IMR-90 (cell line): ENCODE measurements at regions not wholly inside any gene's neighbourhood (a gene's known extent, or its start where the extent isn't known, plus 50 kb on each side); places are given as distances from the start of the nearest gene placed in this dataset.

Experiments used
- ATAC-seq: fragments of 200-7000 bp; cut with Tn5 transposase; 2 replicates; pipeline ENCODE4 v1.9.1; 2020; ENCODE audit warnings: low read depth, mild to moderate bottlenecking, moderate library complexity
- BruUV-seq: library from RNA; stranded (reverse); fragments of 400-500 nt; replicated peaks from 2 replicates; lab custom pipeline; 2021; lab: Mats Ljungman, UMichigan
- CTCF ChIA-PET: fragments of 300-600 bp; formaldehyde crosslinking; extraction: SDS; loops from one replicate; lab custom pipeline; 2021; ENCODE audit warnings: antibody characterized with exemption; lab: Yijun Ruan, JAX
- POLR2A ChIA-PET: fragments of 300-600 bp; sonication (Branson Sonifier 250); formaldehyde crosslinking; loops from one replicate; lab custom pipeline; 2022; ENCODE audit warnings: antibody characterized with exemption; ENCODE audit not compliant: unreplicated experiment; lab: Charles Lee
- DNase-seq: peaks from one replicate; pipeline ENCODE4 v3.0.0; 2013
- H2AFZ ChIP-seq: replicated peaks from 2 replicates; pipeline ENCODE3; 2013; ENCODE audit warnings: low read length, mild to moderate bottlenecking; ENCODE audit not compliant: poor library complexity
- H2AK5ac ChIP-seq: 2 replicates; pipeline ENCODE4 v1.6.1; 2013; ENCODE audit warnings: low read depth, low read length, inconsistent platforms
- H2AK9ac ChIP-seq: replicated peaks from 2 replicates; pipeline ENCODE3; 2013; ENCODE audit warnings: mild to moderate bottlenecking, low read depth, low read length, moderate library complexity; ENCODE audit not compliant: poor library complexity
- H2BK120ac ChIP-seq: 2 replicates; pipeline ENCODE4 v1.6.1; 2013; ENCODE audit warnings: low read depth, low read length, inconsistent platforms
- H2BK15ac ChIP-seq: 3 replicates; pipeline ENCODE4 v1.6.1; 2013; ENCODE audit warnings: low read depth, low read length, inconsistent platforms
- H2BK20ac ChIP-seq: 2 replicates; pipeline ENCODE4 v1.6.1; 2013; ENCODE audit warnings: low read depth, mild to moderate bottlenecking, inconsistent platforms, low read length, moderate library complexity
- H2BK5ac ChIP-seq: 2 replicates; pipeline ENCODE4 v1.6.1; 2013; ENCODE audit warnings: mild to moderate bottlenecking, low read depth, low read length, inconsistent platforms; ENCODE audit not compliant: poor library complexity, severe bottlenecking
- H3K14ac ChIP-seq: replicated peaks from 2 replicates; pipeline ENCODE4 v1.6.1; 2013; ENCODE audit warnings: low read depth, low read length, inconsistent platforms
- H3K18ac ChIP-seq: 2 replicates; pipeline ENCODE4 v1.6.1; 2013; ENCODE audit warnings: low read depth, low read length, control low read depth
- H3K23ac ChIP-seq: 2 replicates; pipeline ENCODE4 v1.6.1; 2013; ENCODE audit warnings: low read depth, low read length, inconsistent platforms
- H3K27ac ChIP-seq: 2 replicates; pipeline ENCODE4 v1.5.1; 2013; ENCODE audit warnings: mild to moderate bottlenecking, control low read depth, low read length; ENCODE audit not compliant: insufficient read depth
- H3K27me3 ChIP-seq: 2 replicates; pipeline ENCODE4 v1.6.1; 2013; ENCODE audit warnings: low read length; ENCODE audit not compliant: control insufficient read depth, insufficient read depth
- H3K36me3 ChIP-seq: 2 replicates; pipeline ENCODE4 v1.6.1; 2013; ENCODE audit warnings: low read length, mixed read lengths; ENCODE audit not compliant: control insufficient read depth, insufficient read depth
- H3K4ac ChIP-seq: 2 replicates; pipeline ENCODE4 v1.6.1; 2013; ENCODE audit warnings: low read depth, low read length, inconsistent platforms
- H3K4me1 ChIP-seq: 2 replicates; pipeline ENCODE4 v1.6.1; 2013; ENCODE audit warnings: low read length, mixed read lengths; ENCODE audit not compliant: control insufficient read depth, insufficient read depth
- H3K4me2 ChIP-seq: 2 replicates; pipeline ENCODE4 v1.6.1; 2013; ENCODE audit warnings: low read depth, mild to moderate bottlenecking, control low read depth, low read length, moderate library complexity
- H3K4me3 ChIP-seq: 2 replicates; pipeline ENCODE4 v1.5.1; 2013; ENCODE audit warnings: low read depth, mild to moderate bottlenecking, control low read depth, low read length, moderate library complexity; ENCODE audit not compliant: insufficient read depth
- H3K56ac ChIP-seq: 2 replicates; pipeline ENCODE4 v1.6.1; 2013; ENCODE audit warnings: low read length, inconsistent platforms; ENCODE audit not compliant: insufficient read depth; ENCODE audit errors: extremely low read depth
- H3K79me1 ChIP-seq, 2 experiments: 2 replicates each; pipeline ENCODE4 v1.6.1; 2013; ENCODE audit warnings: low read length in 2 of 2, inconsistent platforms in 1 of 2, low read depth in 1 of 2
- H3K9ac ChIP-seq: 2 replicates; pipeline ENCODE4 v1.6.1; 2013; ENCODE audit warnings: low read depth, low read length, control low read depth
- H3K9me1 ChIP-seq: 2 replicates; pipeline ENCODE4 v1.6.1; 2013; ENCODE audit warnings: low read length, inconsistent platforms; ENCODE audit not compliant: insufficient read depth
- H3K9me3 ChIP-seq: 2 replicates; pipeline ENCODE4 v1.6.1; 2013; ENCODE audit warnings: low read length; ENCODE audit not compliant: control insufficient read depth, insufficient read depth
- H4K20me1 ChIP-seq: 2 replicates; pipeline ENCODE4 v1.6.1; 2013; ENCODE audit warnings: low read length, inconsistent platforms; ENCODE audit not compliant: insufficient read depth
- H4K5ac ChIP-seq: 2 replicates; pipeline ENCODE4 v1.6.1; 2013; ENCODE audit warnings: mild to moderate bottlenecking, low read depth, low read length, control low read depth
- H4K8ac ChIP-seq, 2 experiments: 2 replicates each; pipeline ENCODE4 v1.6.1; 2013; ENCODE audit warnings: low read depth in 2 of 2, low read length in 2 of 2, control low read depth in 1 of 2, inconsistent platforms in 1 of 2
- H4K91ac ChIP-seq: 2 replicates; pipeline ENCODE4 v1.6.1; 2013; ENCODE audit warnings: low read depth, low read length, inconsistent platforms; ENCODE audit not compliant: insufficient read depth
- CEBPB ChIP-seq: IDR thresholded peaks from 2 replicates; pipeline ENCODE4 v1.6.1; 2012; ENCODE audit warnings: low read depth, low read length, improper control_type of control experiment
- CHD1 ChIP-seq: IDR thresholded peaks from 2 replicates; pipeline ENCODE4 v1.6.1; 2012; ENCODE audit warnings: low read depth, low read length, improper control_type of control experiment
- FOS ChIP-seq: fragments of 150-350 bp; IDR thresholded peaks from 2 replicates; pipeline ENCODE4 v1.6.1; 2016; ENCODE audit warnings: low read depth, low read length
- MAFK ChIP-seq: IDR thresholded peaks from 2 replicates; pipeline ENCODE4 v1.6.1; 2012; ENCODE audit warnings: low read depth, low read length, improper control_type of control experiment
- MAZ ChIP-seq: IDR thresholded peaks from 2 replicates; pipeline ENCODE4 v1.6.1; 2012; ENCODE audit warnings: low read depth, mild to moderate bottlenecking, low read length, improper control_type of control experiment, moderate library complexity, borderline replicate concordance
- MXI1 ChIP-seq: IDR thresholded peaks from 2 replicates; pipeline ENCODE4 v1.6.1; 2012; ENCODE audit warnings: low read depth, mild to moderate bottlenecking, low read length, moderate library complexity, borderline replicate concordance
- NFE2L2 ChIP-seq: fragments of 150-350 bp; IDR thresholded peaks from 2 replicates; pipeline ENCODE4 v1.6.1; 2016; ENCODE audit warnings: low read depth, mild to moderate bottlenecking, low read length
- POLR2A ChIP-seq: IDR thresholded peaks from 2 replicates; pipeline ENCODE4 v1.6.1; 2012; ENCODE audit warnings: mild to moderate bottlenecking, low read depth, low read length
- RAD21 ChIP-seq: IDR thresholded peaks from 2 replicates; pipeline ENCODE4 v1.6.1; 2012; ENCODE audit warnings: low read length, improper control_type of control experiment
- RCOR1 ChIP-seq: IDR thresholded peaks from 2 replicates; pipeline ENCODE4 v1.6.1; 2012; ENCODE audit warnings: mild to moderate bottlenecking, low read length, improper control_type of control experiment; ENCODE audit not compliant: insufficient replicate concordance
- RFX5 ChIP-seq: IDR thresholded peaks from 2 replicates; pipeline ENCODE4 v1.8.0; 2012; ENCODE audit warnings: low read depth, mild to moderate bottlenecking, low read length, moderate library complexity
- SMC3 ChIP-seq: fragments of 150-350 bp; IDR thresholded peaks from 2 replicates; pipeline ENCODE4 v1.6.1; 2016; ENCODE audit warnings: low read depth, mild to moderate bottlenecking, antibody characterized with exemption, low read length, moderate library complexity
- WGBS, 2 experiments: methylation state at CpG; one replicate each; pipeline versions ENCODE4 v1.1.5 to v1.1.7; 2013; ENCODE audit warnings: missing lambda C conversion rate in 2 of 2; ENCODE audit not compliant: insufficient read length in 1 of 2; ENCODE audit errors: extremely low coverage in 2 of 2; 5-methylcytosine and 5-hydroxymethylcytosine counted together
- dilution Hi-C: fragments of 300-500 bp; cut with HindIII; formaldehyde crosslinking; loops from one replicate; pipeline ENCODE4 v1.14.3; 2018; ENCODE audit warnings: low sequenced_read_pairs; ENCODE audit not compliant: unreplicated experiment
- in situ Hi-C: fragments of 300-500 bp; cut with MboI; formaldehyde crosslinking; loops from 3 replicates; pipeline ENCODE4 v1.14.3; 2019; ENCODE audit warnings: low sequenced_read_pairs, inconsistent platforms, mixed read lengths
- intact Hi-C: fragments of 100-400 bp; cut with micrococcal nuclease; formaldehyde crosslinking; loops from 2 replicates; pipeline ENCODE4 v1.10.0; 2022
- TF ChIP-seq, protein P1 (sequence below): fragments of 150-350 bp; IDR thresholded peaks from 2 replicates; pipeline ENCODE4 v1.6.1; 2017; ENCODE audit warnings: mild to moderate bottlenecking, antibody characterized with exemption, low read length, low read depth
- TF ChIP-seq, protein P2 (sequence below): fragments of 150-350 bp; IDR thresholded peaks from 2 replicates; pipeline ENCODE4 v1.6.1; 2016; ENCODE audit warnings: low read depth, mild to moderate bottlenecking, low read length, moderate library complexity, borderline replicate concordance
- TF ChIP-seq, protein P3 (sequence below): conservative IDR thresholded peaks from 2 replicates; pipeline ENCODE4 v1.5.1; 2012; ENCODE audit warnings: mild to moderate bottlenecking, low read depth, low read length, improper control_type of control experiment

DNA sequence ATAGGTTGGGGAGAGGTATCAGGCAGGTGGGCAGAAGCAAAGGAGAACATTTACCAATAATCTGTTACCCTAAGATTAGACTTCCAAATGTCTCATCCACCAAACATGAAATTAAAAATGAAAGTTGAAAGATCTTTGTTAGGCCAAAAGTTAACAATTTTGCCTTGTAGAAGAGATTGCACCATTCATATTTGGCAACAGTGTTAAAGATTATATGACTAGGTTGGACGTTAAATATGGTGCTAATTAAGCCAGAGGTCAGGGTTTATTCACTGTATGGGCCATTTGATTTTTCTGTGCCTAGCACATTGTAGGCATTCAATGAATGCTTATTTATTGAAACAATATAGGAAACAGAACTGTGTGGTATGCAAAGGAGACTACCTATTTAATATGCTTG, 126.1 kb upstream of the SLC5A12 start:
- no peak overlapping the region for H2AK9ac ChIP-seq
- H3K27me3 ChIP-seq = no peaks in the 10 kb centered on the region
- no peak overlapping the region for H4K8ac ChIP-seq
- no peak overlapping the region for H3K23ac ChIP-seq
- ChIA-PET POLR2A (no interaction called here), CTCF (no interaction called here)
- intact Hi-C loops (no loop called here), in situ Hi-C loops (no loop called here), dilution Hi-C loops (no loop called here)
- BruUV-seq = no TSS peak
- H3K9me3 ChIP-seq = no peaks in the 10 kb centered on the region
- H2BK5ac ChIP-seq = no peak overlapping the region
- DNase-seq = no peak
- ATAC-seq = no peak
- no peak overlapping the region for H4K5ac ChIP-seq
- H3K56ac ChIP-seq = no peak overlapping the region
- no peak overlapping the region for H2AFZ ChIP-seq
- no peak overlapping the region for H3K18ac ChIP-seq
- H3K4me2 ChIP-seq = no peak overlapping the region
- no peaks in the 10 kb centered on the region for H3K36me3 ChIP-seq
- H3K14ac ChIP-seq = no peak overlapping the region
- H3K4me3 ChIP-seq = no peak overlapping the region
- H4K91ac ChIP-seq = no peak overlapping the region
- no peaks in the 10 kb centered on the region for H3K9me1 ChIP-seq
- H3K4me1 ChIP-seq = no peaks in the 10 kb centered on the region
- H3K9ac ChIP-seq = no peak overlapping the region
- no peak for TF ChIP-seq SMC3
- TF ChIP-seq RFX5 = no peak
- TF ChIP-seq POLR2A = no peak
- no peak for TF ChIP-seq CHD1
- TF ChIP-seq NFE2L2 = no peak
- TF ChIP-seq, protein P1, sequence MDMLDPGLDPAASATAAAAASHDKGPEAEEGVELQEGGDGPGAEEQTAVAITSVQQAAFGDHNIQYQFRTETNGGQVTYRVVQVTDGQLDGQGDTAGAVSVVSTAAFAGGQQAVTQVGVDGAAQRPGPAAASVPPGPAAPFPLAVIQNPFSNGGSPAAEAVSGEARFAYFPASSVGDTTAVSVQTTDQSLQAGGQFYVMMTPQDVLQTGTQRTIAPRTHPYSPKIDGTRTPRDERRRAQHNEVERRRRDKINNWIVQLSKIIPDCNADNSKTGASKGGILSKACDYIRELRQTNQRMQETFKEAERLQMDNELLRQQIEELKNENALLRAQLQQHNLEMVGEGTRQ = no peak
- TF ChIP-seq, protein P2, sequence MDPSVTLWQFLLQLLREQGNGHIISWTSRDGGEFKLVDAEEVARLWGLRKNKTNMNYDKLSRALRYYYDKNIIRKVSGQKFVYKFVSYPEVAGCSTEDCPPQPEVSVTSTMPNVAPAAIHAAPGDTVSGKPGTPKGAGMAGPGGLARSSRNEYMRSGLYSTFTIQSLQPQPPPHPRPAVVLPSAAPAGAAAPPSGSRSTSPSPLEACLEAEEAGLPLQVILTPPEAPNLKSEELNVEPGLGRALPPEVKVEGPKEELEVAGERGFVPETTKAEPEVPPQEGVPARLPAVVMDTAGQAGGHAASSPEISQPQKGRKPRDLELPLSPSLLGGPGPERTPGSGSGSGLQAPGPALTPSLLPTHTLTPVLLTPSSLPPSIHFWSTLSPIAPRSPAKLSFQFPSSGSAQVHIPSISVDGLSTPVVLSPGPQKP = no peak
- TF ChIP-seq FOS = no peak
- TF ChIP-seq MAFK = no peak
- TF ChIP-seq MXI1 = no peak
- no peak for TF ChIP-seq MAZ
- TF ChIP-seq, protein P3, sequence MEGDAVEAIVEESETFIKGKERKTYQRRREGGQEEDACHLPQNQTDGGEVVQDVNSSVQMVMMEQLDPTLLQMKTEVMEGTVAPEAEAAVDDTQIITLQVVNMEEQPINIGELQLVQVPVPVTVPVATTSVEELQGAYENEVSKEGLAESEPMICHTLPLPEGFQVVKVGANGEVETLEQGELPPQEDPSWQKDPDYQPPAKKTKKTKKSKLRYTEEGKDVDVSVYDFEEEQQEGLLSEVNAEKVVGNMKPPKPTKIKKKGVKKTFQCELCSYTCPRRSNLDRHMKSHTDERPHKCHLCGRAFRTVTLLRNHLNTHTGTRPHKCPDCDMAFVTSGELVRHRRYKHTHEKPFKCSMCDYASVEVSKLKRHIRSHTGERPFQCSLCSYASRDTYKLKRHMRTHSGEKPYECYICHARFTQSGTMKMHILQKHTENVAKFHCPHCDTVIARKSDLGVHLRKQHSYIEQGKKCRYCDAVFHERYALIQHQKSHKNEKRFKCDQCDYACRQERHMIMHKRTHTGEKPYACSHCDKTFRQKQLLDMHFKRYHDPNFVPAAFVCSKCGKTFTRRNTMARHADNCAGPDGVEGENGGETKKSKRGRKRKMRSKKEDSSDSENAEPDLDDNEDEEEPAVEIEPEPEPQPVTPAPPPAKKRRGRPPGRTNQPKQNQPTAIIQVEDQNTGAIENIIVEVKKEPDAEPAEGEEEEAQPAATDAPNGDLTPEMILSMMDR = no peak
- TF ChIP-seq CEBPB = no peak
- no peak for TF ChIP-seq RAD21
- TF ChIP-seq RCOR1 = no peak
- no peak overlapping the region for H2BK120ac ChIP-seq
- no peak overlapping the region for H2BK20ac ChIP-seq
- 80% methylated on average over 1 of the region's 1 CpG; no CpG with 5 or more reads in 1 of the 2 experiments for WGBS, 2 experiments
- H3K79me1 ChIP-seq = no peaks in the 10 kb centered on the region
- H2AK5ac ChIP-seq = no peak overlapping the region
- no peak overlapping the region for H3K4ac ChIP-seq
- H4K20me1 ChIP-seq = no peaks in the 10 kb centered on the region
- no peak overlapping the region for H2BK15ac ChIP-seq
- no peak overlapping the region for H3K27ac ChIP-seq
